Liver (tissue), 8 donors: ENCODE measurements at regions not wholly inside any gene's neighbourhood (a gene's known extent, or its start where the extent isn't known, plus 50 kb on each side); places are given as distances from the start of the nearest gene placed in this dataset.

ENCODE experiments used
- DNase-seq: peaks from one replicate; pipeline ENCODE4 v3.0.0-alpha.2; 2017; ENCODE audit warnings: low spot score
- H3K27ac ChIP-seq, 2 donors: one replicate each; pipeline ENCODE4 v1.7.0; 2013; ENCODE audit warnings: inconsistent platforms in 2 of 2, low read length in 2 of 2, control low read depth in 1 of 2, low read depth in 1 of 2, mild to moderate bottlenecking in 1 of 2
- H3K27me3 ChIP-seq, 4 donors: one replicate each; pipeline versions ENCODE4 v1.6.1 to v1.7.0; 2013; ENCODE audit warnings: low read length in 3 of 4, inconsistent platforms in 1 of 4, mild to moderate bottlenecking in 1 of 4, moderate library complexity in 1 of 4; ENCODE audit not compliant: control insufficient read depth in 4 of 4, insufficient read depth in 4 of 4
- H3K36me3 ChIP-seq, 4 donors: one replicate each; pipeline versions ENCODE4 v1.6.1 to v1.7.0; 2013; ENCODE audit warnings: low read length in 3 of 4, mild to moderate bottlenecking in 3 of 4, low read depth in 1 of 4, moderate library complexity in 1 of 4; ENCODE audit not compliant: control insufficient read depth in 4 of 4, insufficient read depth in 3 of 4
- H3K4me1 ChIP-seq, 4 donors: one replicate each; pipeline versions ENCODE4 v1.6.1 to v1.7.0; 2013; ENCODE audit warnings: low read length in 3 of 4, mild to moderate bottlenecking in 3 of 4, moderate library complexity in 1 of 4; ENCODE audit not compliant: control insufficient read depth in 4 of 4, insufficient read depth in 4 of 4
- H3K4me3 ChIP-seq, 3 donors: one replicate each; pipeline versions ENCODE4 v1.6.1 to v1.7.0; 2013; ENCODE audit warnings: low read length in 3 of 3, control low read depth in 1 of 3, low read depth in 1 of 3, mild to moderate bottlenecking in 1 of 3
- H3K9ac ChIP-seq, 2 donors: one replicate each; pipeline ENCODE4 v1.7.0; 2013; ENCODE audit warnings: low read length in 2 of 2, mild to moderate bottlenecking in 2 of 2, moderate library complexity in 2 of 2, control low read depth in 1 of 2, low read depth in 1 of 2
- H3K9me3 ChIP-seq, 4 donors: one replicate each; pipeline versions ENCODE4 v1.6.1 to v1.7.0; 2013; ENCODE audit warnings: low read length in 3 of 4; ENCODE audit not compliant: control insufficient read depth in 4 of 4
- ATF3 ChIP-seq: IDR thresholded peaks from 2 replicates; pipeline ENCODE4 v1.6.1; 2016; ENCODE audit warnings: antibody characterized with exemption
- EGR1 ChIP-seq, 2 donors: IDR thresholded peaks; 2 replicates each; pipeline ENCODE4 v1.6.1; 2016 to 2018; ENCODE audit warnings: antibody characterized with exemption in 2 of 2, low read depth in 2 of 2
- FOXA1 ChIP-seq: IDR thresholded peaks from 2 replicates; pipeline ENCODE4 v1.6.1; 2016; ENCODE audit warnings: antibody characterized with exemption
- FOXA2 ChIP-seq: IDR thresholded peaks from 2 replicates; pipeline ENCODE4 v1.6.1; 2016; ENCODE audit warnings: antibody characterized with exemption
- GABPA ChIP-seq, 2 donors: IDR thresholded peaks in 1 of 2; conservative IDR thresholded peaks in 1 of 2; 2 replicates each; pipeline ENCODE4 v1.6.1; 2016; ENCODE audit warnings: antibody characterized with exemption in 2 of 2, mild to moderate bottlenecking in 1 of 2, moderate library complexity in 1 of 2
- HNF4A ChIP-seq, 2 donors: conservative IDR thresholded peaks; 2 replicates each; pipeline ENCODE4 v1.6.1; 2016; ENCODE audit warnings: antibody characterized with exemption in 2 of 2, mild to moderate bottlenecking in 2 of 2
- HNF4G ChIP-seq: IDR thresholded peaks from 2 replicates; pipeline ENCODE4 v1.6.1; 2016; ENCODE audit warnings: antibody characterized with exemption
- JUND ChIP-seq, 2 donors: IDR thresholded peaks; 2 replicates each; pipeline ENCODE4 v1.6.1; 2016; ENCODE audit warnings: antibody characterized with exemption in 2 of 2
- MAX ChIP-seq: IDR thresholded peaks from 2 replicates; pipeline ENCODE4 v1.6.1; 2016; ENCODE audit warnings: antibody characterized with exemption
- NR2F2 ChIP-seq: IDR thresholded peaks from 2 replicates; pipeline ENCODE4 v1.6.1; 2016; ENCODE audit warnings: antibody characterized with exemption
- RAD21 ChIP-seq, 2 donors: IDR thresholded peaks; 2 replicates each; pipeline ENCODE4 v1.6.1; 2016; ENCODE audit warnings: antibody characterized with exemption in 2 of 2, mild to moderate bottlenecking in 2 of 2
- REST ChIP-seq: IDR thresholded peaks from 2 replicates; pipeline ENCODE4 v1.6.1; 2016; ENCODE audit warnings: antibody characterized with exemption, mild to moderate bottlenecking
- RXRA ChIP-seq, 2 donors: IDR thresholded peaks; 2 replicates each; pipeline ENCODE4 v1.6.1; 2017 to 2018; ENCODE audit warnings: antibody characterized with exemption in 2 of 2, mild to moderate bottlenecking in 1 of 2
- SP1 ChIP-seq: IDR thresholded peaks from 2 replicates; pipeline ENCODE4 v1.6.1; 2018; ENCODE audit warnings: antibody characterized with exemption, mild to moderate bottlenecking
- TAF1 ChIP-seq: conservative IDR thresholded peaks from 2 replicates; pipeline ENCODE4 v1.6.1; 2016; ENCODE audit warnings: antibody characterized with exemption, mild to moderate bottlenecking
- YY1 ChIP-seq: IDR thresholded peaks from 2 replicates; pipeline ENCODE4 v1.6.1; 2016; ENCODE audit warnings: antibody characterized with exemption, mild to moderate bottlenecking
- WGBS: extraction: QIAGEN DNeasy Blood & Tissue Kit; methylation state at CpG from one replicate; pipeline ENCODE4 v1.1.7; 2013; 5-methylcytosine and 5-hydroxymethylcytosine counted together
- TF ChIP-seq, protein P1 (sequence below): fragments of 150-350 bp; IDR thresholded peaks from 2 replicates; pipeline ENCODE4 v1.5.1; 2017; ENCODE audit warnings: improper control_type of control experiment, low read depth, low read length; ENCODE audit not compliant: missing input control
- TF ChIP-seq, protein P2 (sequence below): IDR thresholded peaks from 2 replicates; pipeline ENCODE4 v1.6.1; 2016; ENCODE audit warnings: antibody characterized with exemption
- donor health status: healthy.
- donor health status: healthy.
- donor health status: healthy.
- donor health status: healthy.
- donor health status: healthy.

- TF ChIP-seq, protein P1, sequence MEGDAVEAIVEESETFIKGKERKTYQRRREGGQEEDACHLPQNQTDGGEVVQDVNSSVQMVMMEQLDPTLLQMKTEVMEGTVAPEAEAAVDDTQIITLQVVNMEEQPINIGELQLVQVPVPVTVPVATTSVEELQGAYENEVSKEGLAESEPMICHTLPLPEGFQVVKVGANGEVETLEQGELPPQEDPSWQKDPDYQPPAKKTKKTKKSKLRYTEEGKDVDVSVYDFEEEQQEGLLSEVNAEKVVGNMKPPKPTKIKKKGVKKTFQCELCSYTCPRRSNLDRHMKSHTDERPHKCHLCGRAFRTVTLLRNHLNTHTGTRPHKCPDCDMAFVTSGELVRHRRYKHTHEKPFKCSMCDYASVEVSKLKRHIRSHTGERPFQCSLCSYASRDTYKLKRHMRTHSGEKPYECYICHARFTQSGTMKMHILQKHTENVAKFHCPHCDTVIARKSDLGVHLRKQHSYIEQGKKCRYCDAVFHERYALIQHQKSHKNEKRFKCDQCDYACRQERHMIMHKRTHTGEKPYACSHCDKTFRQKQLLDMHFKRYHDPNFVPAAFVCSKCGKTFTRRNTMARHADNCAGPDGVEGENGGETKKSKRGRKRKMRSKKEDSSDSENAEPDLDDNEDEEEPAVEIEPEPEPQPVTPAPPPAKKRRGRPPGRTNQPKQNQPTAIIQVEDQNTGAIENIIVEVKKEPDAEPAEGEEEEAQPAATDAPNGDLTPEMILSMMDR, result no peak
- TF ChIP-seq FOXA1, result no peak
- TF ChIP-seq GABPA (IDR thresholded peaks at IDR 0.05 in 1 of 2, conservative IDR thresholded peaks at IDR 0.05 in 1 of 2), result no peak
- no peak for TF ChIP-seq YY1
- no peak for TF ChIP-seq FOXA2
- no peak for TF ChIP-seq NR2F2
- no peak for TF ChIP-seq HNF4A (conservative IDR thresholded peaks at IDR 0.05)
- TF ChIP-seq, protein P2, sequence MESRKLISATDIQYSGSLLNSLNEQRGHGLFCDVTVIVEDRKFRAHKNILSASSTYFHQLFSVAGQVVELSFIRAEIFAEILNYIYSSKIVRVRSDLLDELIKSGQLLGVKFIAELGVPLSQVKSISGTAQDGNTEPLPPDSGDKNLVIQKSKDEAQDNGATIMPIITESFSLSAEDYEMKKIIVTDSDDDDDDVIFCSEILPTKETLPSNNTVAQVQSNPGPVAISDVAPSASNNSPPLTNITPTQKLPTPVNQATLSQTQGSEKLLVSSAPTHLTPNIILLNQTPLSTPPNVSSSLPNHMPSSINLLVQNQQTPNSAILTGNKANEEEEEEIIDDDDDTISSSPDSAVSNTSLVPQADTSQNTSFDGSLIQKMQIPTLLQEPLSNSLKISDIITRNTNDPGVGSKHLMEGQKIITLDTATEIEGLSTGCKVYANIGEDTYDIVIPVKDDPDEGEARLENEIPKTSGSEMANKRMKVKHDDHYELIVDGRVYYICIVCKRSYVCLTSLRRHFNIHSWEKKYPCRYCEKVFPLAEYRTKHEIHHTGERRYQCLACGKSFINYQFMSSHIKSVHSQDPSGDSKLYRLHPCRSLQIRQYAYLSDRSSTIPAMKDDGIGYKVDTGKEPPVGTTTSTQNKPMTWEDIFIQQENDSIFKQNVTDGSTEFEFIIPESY, result no peak
- no peak for TF ChIP-seq HNF4G
- TF ChIP-seq MAX, result no peak
- TF ChIP-seq EGR1 (IDR thresholded peaks at IDR 0.05; ENCODE audit: low read depth in 2 of 2), result no peak
- TF ChIP-seq SP1, result no peak
- TF ChIP-seq RXRA (IDR thresholded peaks at IDR 0.05), result no peak
- no peak for TF ChIP-seq ATF3
- TF ChIP-seq TAF1, result no peak
- no peak for TF ChIP-seq RAD21 (IDR thresholded peaks at IDR 0.05)
- TF ChIP-seq REST, result no peak
- TF ChIP-seq JUND (IDR thresholded peaks at IDR 0.05), result no peak
- H3K4me1 ChIP-seq, result no peaks in the 10 kb centered on the region
- H3K9me3 ChIP-seq, result no peaks in the 10 kb centered on the region
- no peak for DNase-seq
- no peaks in the 10 kb centered on the region for H3K27me3 ChIP-seq
- H3K36me3 ChIP-seq, result no peaks in the 10 kb centered on the region
- H3K9ac ChIP-seq, result no peak overlapping the region
- WGBS, result 88% methylated on average over 4 of the region's 4 CpGs
- H3K27ac ChIP-seq, result no peak overlapping the region
- no peak overlapping the region for H3K4me3 ChIP-seq
Observed at GRCh38 chr1:147824798-147825197, 64.4 kb upstream of the GJA5 start.

DNA sequence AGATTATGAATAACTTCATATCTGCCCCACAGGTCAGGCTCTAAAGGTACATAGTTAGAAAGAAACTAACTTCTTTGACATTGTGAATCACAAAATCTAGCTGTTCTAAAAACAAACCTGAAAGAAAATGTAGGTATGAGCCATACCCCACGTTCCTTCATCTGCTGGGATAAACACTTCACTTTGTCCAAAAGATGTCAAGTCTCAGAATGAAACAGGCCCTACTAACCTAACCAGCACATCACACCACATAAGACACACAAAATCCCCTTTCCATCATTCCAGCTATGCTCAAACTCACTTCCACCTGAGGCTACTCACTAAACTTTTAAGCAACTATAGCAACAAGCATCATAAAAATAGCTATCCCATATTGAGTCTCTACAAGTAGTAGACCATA, 65.2 kb upstream of the GJA5 start:
- no peaks in the 10 kb centered on the region for H3K36me3 ChIP-seq
- WGBS, result 76% methylated on average over 1 of the region's 1 CpG
- TF ChIP-seq JUND (IDR thresholded peaks at IDR 0.05), result no peak
- no peak for TF ChIP-seq YY1
- TF ChIP-seq, protein P1, result no peak
- no peak for TF ChIP-seq RXRA (IDR thresholded peaks at IDR 0.05)
- TF ChIP-seq EGR1 (IDR thresholded peaks at IDR 0.05; ENCODE audit: low read depth in 2 of 2), result no peak
- TF ChIP-seq GABPA (IDR thresholded peaks at IDR 0.05 in 1 of 2, conservative IDR thresholded peaks at IDR 0.05 in 1 of 2), result no peak
- TF ChIP-seq RAD21 (IDR thresholded peaks at IDR 0.05), result no peak
- no peak for TF ChIP-seq NR2F2
- no peak for TF ChIP-seq HNF4A (conservative IDR thresholded peaks at IDR 0.05)
- TF ChIP-seq FOXA2, result no peak
- TF ChIP-seq, protein P2, result no peak
- no peak for TF ChIP-seq FOXA1
- TF ChIP-seq ATF3, result no peak
- TF ChIP-seq SP1, result no peak
- no peak for TF ChIP-seq TAF1

More for the DNA sequence above, 65.2 kb upstream of the GJA5 start:
- Histone ChIP-seq H3K9me3 (no peaks in the 10 kb centered on the region), H3K4me1 (no peaks in the 10 kb centered on the region), H3K27ac (no peak overlapping the region), H3K4me3 (no peak overlapping the region), H3K9ac (no peak overlapping the region), H3K27me3 (no peaks in the 10 kb centered on the region)
- no peak for DNase-seq
